ENCODE measurements at regions not wholly inside any gene's neighbourhood (a gene's known extent, or its start where the extent isn't known, plus 50 kb on each side); places are given as distances from the start of the nearest gene placed in this dataset.
A peak's percentile ranks its signal among the peaks of the same experiment; 100 is the strongest.

DNA sequence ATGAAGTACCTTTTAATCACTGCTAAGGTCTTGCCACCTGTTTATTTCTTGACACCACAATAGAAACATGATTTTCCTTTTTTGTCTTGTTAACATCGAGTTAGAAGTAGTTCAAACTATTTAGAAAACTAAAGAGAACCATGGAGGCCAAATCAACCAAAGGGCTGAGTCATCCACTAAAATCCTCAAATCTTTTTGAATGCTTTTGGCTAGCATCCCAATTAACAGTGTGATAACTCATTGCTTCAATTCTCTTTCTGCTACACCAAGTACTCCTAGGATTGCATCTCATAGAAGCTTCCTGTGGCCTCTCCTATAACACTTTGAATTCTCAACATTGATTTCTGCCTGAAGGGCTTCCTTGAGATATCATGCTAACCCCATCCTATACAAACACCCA lies 159.9 kb upstream of the MMADHC start:
- TF ChIP-seq, protein P1, sequence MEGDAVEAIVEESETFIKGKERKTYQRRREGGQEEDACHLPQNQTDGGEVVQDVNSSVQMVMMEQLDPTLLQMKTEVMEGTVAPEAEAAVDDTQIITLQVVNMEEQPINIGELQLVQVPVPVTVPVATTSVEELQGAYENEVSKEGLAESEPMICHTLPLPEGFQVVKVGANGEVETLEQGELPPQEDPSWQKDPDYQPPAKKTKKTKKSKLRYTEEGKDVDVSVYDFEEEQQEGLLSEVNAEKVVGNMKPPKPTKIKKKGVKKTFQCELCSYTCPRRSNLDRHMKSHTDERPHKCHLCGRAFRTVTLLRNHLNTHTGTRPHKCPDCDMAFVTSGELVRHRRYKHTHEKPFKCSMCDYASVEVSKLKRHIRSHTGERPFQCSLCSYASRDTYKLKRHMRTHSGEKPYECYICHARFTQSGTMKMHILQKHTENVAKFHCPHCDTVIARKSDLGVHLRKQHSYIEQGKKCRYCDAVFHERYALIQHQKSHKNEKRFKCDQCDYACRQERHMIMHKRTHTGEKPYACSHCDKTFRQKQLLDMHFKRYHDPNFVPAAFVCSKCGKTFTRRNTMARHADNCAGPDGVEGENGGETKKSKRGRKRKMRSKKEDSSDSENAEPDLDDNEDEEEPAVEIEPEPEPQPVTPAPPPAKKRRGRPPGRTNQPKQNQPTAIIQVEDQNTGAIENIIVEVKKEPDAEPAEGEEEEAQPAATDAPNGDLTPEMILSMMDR (IDR thresholded peaks at IDR 0.05), result no peak
- DNase-seq (ENCODE audit: low spot score) (no peak), ATAC-seq (ENCODE audit: low FRiP score) (no peak)

DNA sequence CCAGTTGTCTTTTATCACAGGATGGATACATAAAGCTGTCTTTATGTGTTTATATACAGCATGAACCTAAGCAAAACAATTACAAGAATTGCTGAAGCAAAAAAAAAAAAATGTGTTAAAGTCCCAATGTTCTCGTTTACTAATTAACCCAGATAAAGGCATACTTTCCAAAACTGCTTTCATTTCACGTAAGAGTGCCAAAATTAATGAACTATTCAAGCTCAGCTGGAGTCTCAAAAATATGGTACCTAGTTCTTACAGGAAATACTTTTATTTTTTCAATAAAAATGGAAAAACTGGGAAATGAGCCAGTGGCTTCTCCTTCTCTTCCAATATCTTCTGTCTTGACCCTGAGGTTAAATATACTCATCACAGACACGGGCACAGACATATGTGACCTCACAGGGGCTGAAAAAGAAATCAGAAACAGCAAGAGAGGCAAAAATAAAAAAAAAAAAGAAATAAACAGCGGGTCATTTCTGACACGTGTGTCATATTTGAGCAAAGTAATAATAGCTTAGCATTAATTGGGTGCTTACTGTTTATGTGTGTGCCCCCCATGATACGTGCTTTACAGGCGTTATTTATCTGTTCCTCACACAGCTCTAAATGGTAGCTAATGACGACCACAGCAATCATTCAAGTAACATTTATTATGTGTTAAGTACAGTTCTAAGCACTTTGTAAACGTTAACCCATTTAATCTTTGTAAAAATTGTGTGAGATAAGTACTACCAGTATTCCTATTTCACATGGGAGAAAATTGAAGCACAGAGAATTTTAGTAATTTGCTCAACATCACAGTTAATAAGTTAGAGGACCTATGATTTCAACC lies 158.0 kb upstream of the MMADHC start:
- ATAC-seq (ENCODE audit: low FRiP score) (no peak), DNase-seq (ENCODE audit: low spot score) (no peak)
- TF ChIP-seq, protein P1 (IDR thresholded peaks at IDR 0.05), result no peak

DNA sequence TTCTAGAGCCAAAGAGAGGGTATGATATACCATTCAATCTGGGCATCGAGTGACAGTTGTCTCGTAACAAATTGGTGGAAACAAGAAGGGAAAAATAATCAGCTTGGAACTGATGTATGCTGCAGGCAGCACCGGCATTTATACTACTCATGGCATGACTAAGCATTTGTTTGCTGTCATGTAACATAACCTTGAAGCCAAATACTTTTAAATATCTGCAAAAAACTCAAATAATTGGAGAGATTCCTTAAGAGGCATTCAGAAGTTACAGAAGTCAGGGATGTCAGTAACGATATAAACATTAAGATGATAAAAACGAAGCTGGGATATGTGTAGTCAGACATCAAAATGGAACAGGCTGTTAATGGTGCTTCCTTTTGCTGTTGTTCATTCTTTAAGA lies 157.3 kb upstream of the MMADHC start:
- TF ChIP-seq, protein P1 (IDR thresholded peaks at IDR 0.05), result no peak
- DNase-seq (ENCODE audit: low spot score) (no peak), ATAC-seq (ENCODE audit: low FRiP score) (peak; percentile 65)

DNA sequence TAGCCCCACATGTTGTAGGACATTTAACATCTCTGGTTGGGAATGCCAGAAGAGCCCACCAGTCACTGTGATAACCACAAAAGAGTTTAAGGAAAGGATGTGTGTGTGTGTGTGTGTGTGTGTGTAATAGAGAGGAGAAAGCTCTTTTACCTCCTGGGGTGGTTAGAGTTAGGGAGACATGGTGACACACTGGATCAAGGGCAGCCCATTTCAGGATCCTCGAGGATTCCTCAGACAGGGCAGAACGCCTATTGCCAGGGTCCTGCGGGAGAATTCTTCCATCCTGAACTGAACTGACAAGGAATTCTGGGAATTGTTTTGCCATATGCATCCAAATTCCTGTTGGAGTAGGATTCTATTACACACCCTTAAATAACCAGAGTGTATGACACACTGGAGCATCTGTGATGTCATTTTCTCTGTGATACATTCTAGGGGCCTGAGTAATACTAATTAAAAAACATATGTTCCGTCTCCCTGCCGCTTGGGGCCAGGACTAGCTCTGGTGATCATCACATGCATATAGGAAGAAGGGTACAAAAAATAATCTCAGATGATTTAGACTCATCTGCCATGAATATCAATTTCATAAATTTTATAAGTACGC lies 156.4 kb upstream of the MMADHC start:
- no peak for ATAC-seq (ENCODE audit: low FRiP score)
- TF ChIP-seq, protein P1 (IDR thresholded peaks at IDR 0.05), result no peak
- no peak for DNase-seq (ENCODE audit: low spot score)

DNA sequence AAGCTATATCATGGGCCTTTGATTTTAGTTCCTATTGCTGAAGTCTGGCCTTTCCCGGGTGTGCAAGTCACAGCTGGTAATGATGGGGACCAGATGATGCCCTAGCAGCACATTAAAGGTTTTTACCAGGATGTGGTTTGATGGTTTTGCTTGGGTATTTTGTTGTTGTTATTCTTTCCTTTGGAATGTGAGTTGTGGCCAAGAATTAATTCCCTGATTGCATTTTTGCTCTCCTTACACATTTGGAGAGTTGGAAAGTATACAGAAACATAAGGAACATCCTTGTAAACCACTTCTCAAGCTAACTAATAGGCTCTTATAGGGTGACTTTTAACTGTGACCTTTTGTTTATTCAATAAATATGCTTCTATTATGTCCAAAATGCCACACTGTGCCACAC lies 154.1 kb upstream of the MMADHC start:
- DNase-seq (ENCODE audit: low spot score) (no peak), ATAC-seq (ENCODE audit: low FRiP score) (no peak)
- TF ChIP-seq, protein P1 (IDR thresholded peaks at IDR 0.05), result no peak

DNA sequence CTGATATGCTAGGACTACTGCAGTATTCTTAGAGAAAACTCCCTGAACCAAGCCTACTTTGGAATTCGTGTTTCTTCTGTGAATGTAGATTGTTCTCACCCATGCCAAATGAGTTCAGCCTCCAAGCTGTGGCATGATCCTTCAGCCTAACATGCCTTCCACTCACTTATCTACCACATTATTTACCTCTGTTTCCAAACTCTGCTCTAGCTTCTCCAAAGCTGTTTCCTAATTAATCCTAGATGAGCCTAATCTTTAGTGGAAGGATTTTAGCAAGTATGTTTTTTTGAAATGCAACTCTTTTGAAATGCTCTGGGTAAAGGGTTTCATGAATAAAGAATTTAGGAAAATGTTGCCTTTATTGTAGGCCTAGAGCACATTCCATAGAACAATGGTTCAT lies 152.9 kb upstream of the MMADHC start:
- TF ChIP-seq, protein P1 (IDR thresholded peaks at IDR 0.05), result no peak
- ATAC-seq (ENCODE audit: low FRiP score), result no peak
- DNase-seq (ENCODE audit: low spot score), result no peak

DNA sequence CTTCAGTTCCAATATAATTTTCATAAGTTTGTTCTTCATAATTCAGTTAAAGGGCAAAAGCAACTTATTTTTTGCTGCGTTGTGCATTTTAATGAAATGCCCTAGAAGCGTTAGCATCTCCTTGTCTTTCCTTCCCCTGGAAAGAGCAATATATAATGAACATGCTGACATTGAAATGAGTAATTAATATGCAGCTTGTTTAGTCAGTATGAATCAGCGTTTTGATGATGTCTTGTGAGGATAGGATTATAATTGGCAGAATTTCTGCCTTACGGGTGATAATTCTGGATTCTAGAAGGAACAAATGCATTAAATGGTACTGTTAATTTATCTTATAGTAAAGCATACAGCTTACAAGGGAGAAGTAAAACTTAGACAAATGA lies 152.3 kb upstream of the MMADHC start:
- TF ChIP-seq, protein P1 (IDR thresholded peaks at IDR 0.05), result no peak
- ATAC-seq (ENCODE audit: low FRiP score) (no peak), DNase-seq (ENCODE audit: low spot score) (no peak)

All from omental fat pad (tissue), 3 donors.